ENCODE measurements at regions not wholly inside any gene's neighbourhood (a gene's known extent, or its start where the extent isn't known, plus 50 kb on each side); places are given as distances from the start of the nearest gene placed in this dataset.
A peak's percentile ranks its signal among the peaks of the same experiment; 100 is the strongest.

DNA sequence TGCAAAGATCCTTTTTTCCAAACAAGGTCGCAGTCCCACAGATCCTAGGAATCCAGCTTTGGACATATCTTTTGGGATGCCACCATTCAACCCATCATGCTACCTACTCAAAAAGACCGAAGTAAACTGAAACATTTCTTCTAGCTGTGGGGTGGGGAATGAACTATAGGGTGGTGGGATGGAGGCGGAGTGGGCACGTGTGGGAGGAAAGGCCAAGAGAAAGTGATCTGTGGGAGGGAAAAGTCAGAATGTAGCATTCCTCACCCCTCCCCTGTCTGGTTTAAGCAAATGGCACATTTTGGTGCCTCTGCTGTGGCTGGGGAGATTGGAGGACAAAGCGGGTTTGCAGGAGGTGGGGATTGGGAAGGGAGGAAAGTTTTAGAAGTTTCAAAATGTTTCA is 59.2 kb upstream of the IL17B start:
- Histone ChIP-seq H3K9me3 (peaks cover 0 to 6% (median 0%) of the 10 kb centered on the region in 4 donors), H3K27me3 (no peaks in the 10 kb centered on the region), H3K27ac (peak overlapping the region in 3 of 4 donors; percentile 20 to 98 (median 97)), H3K4me1 (peaks cover 2 to 52% (median 47%) of the 10 kb centered on the region in 4 donors), H3K4me3 (no peak overlapping the region), H3K36me3 (no peaks in the 10 kb centered on the region)
- no peak for DNase-seq
- WGBS, 2 donors: 90 to 93% methylated on average over 5 of the region's 5 CpGs
- intact Hi-C loops (cut with DNase I): no loop called here
- TF ChIP-seq POLR2A (IDR thresholded peaks at IDR 0.05) (no peak), CTCF (IDR thresholded peaks at IDR 0.05) (no peak), POLR2AphosphoS5 (IDR thresholded peaks at IDR 0.05) (no peak)

DNA sequence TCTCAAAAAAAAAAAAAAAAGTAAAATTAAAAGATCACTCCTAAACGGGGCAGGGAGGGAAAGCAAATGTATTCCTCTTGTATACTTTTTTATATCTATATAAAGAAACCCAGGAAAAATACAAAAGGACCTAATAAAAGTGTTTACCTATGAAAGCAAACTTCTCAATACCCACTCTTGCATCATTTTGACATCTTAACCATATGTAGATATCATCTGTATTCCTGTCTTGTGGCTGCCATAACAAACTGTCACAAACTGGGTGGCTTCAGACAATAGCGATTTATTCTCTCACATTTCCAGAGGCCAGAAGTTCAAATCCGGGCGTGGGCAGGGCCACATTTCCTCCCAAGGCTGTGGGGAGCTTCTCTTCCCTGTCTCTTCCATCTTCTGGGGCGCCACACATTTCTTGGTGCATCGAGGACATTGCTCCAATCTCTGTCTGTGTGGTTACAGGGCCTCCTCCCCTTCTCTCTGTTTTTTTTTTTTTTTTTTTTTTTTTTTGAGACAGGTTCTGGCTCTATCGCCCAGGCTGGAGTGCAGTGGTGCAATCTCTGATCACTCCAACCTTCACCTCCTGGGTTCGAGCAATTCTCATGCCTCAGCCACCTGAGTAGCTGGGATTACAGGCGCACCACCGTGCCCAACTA is 58.4 kb upstream of the IL17B start:
- peak overlapping the region in 3 of 4 donors; percentile 74 to 98 (median 97) for H3K27ac ChIP-seq
- H3K4me1 ChIP-seq: peaks cover 3 to 47% (median 39%) of the 10 kb centered on the region in 4 donors
- WGBS, 2 donors: 62 to 70% methylated on average over 10 of the region's 10 CpGs
- peak in 1 of 4 donors; percentile 3 for TF ChIP-seq POLR2AphosphoS5 (IDR thresholded peaks at IDR 0.05)
- no peak for TF ChIP-seq CTCF (IDR thresholded peaks at IDR 0.05)
- TF ChIP-seq EP300 (IDR thresholded peaks at IDR 0.05): no peak
- no peaks in the 10 kb centered on the region for H3K36me3 ChIP-seq
- no peaks in the 10 kb centered on the region for H3K27me3 ChIP-seq
- peaks cover 0 to 6% (median 0%) of the 10 kb centered on the region in 4 donors for H3K9me3 ChIP-seq
- no peak for DNase-seq
- intact Hi-C loops (cut with DNase I): no loop called here
- H3K4me3 ChIP-seq: no peak overlapping the region

DNA sequence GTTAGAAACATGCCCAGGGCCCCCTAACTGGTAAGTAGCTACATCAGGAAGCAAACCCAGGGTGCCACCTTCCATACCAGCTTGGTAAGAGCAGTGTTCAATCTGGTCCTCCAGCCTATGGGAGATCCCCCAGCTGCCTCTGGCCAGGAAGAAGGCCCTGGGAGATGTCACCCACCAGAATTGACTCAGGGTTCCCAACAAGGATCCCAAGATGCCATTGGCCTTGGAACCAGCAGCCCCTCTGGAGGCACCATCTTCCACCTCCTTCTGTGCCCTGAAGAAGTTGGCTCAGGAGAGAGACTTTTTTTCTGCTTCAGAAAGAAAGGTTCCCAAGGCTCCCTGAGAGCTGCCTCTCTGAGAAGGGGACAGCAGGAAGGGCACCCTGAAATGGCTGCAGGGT is 56.6 kb upstream of the IL17B start:
- peak overlapping the region; percentile 74 to 98 (median 96) for H3K27ac ChIP-seq
- peak in 2 of 4 donors; percentile 67 to 72 for TF ChIP-seq POLR2AphosphoS5 (IDR thresholded peaks at IDR 0.05)
- TF ChIP-seq EP300 (IDR thresholded peaks at IDR 0.05): no peak

DNA sequence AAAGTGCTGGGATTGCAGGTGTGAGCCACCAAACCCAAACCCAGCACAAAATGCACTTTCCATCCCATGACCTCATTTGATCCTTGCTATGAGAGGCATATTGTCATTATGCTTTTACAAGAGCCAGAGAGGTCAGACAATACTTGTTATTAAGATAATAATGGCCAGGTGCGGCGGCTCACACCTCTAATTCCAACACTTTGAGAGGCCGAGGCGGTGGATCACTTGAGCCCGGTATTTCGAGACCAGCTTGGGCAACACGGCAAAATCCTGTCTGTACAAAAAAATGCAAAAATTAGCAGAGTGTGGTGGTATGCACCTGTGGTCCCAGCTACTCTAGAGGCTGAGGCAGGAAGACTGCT is 55.9 kb upstream of the IL17B start:
- Histone ChIP-seq H3K4me3 (no peak overlapping the region), H3K9me3 (peaks cover 0 to 6% (median 0%) of the 10 kb centered on the region in 4 donors), H3K4me1 (peaks cover 3 to 40% (median 34%) of the 10 kb centered on the region in 4 donors), H3K27ac (peak overlapping the region; percentile 74 to 98 (median 96)), H3K27me3 (no peaks in the 10 kb centered on the region), H3K36me3 (peaks cover 0 to 11% (median 1%) of the 10 kb centered on the region in 4 donors)
- DNase-seq: peak; percentile 72
- intact Hi-C loops (cut with DNase I): no loop called here
- 87 to 94% methylated on average over 7 of the region's 7 CpGs for WGBS, 2 donors
- no peak for TF ChIP-seq POLR2A (IDR thresholded peaks at IDR 0.05)
- peak in 3 of 4 donors; percentile 36 to 81 (median 74) for TF ChIP-seq POLR2AphosphoS5 (IDR thresholded peaks at IDR 0.05)

More for the DNA sequence above, 56.6 kb upstream of the IL17B start:
- H3K27me3 ChIP-seq: no peaks in the 10 kb centered on the region
- intact Hi-C loops (cut with DNase I): no loop called here
- H3K9me3 ChIP-seq: peaks cover 0 to 6% (median 0%) of the 10 kb centered on the region in 4 donors
- no peak overlapping the region for H3K4me3 ChIP-seq
- DNase-seq: peak; percentile 69
- peaks cover 3 to 41% (median 34%) of the 10 kb centered on the region in 4 donors for H3K4me1 ChIP-seq
- H3K36me3 ChIP-seq: peaks cover 0 to 4% (median 0%) of the 10 kb centered on the region in 4 donors

GRCh38 chr5:149434162-149435014 is 55.3 kb upstream of the IL17B start:
- peaks cover 3 to 40% (median 35%) of the 10 kb centered on the region in 4 donors for H3K4me1 ChIP-seq
- H3K36me3 ChIP-seq: peaks cover 4 to 17% (median 7%) of the 10 kb centered on the region in 4 donors
- no peak for TF ChIP-seq EP300 (IDR thresholded peaks at IDR 0.05)
- TF ChIP-seq POLR2AphosphoS5 (IDR thresholded peaks at IDR 0.05): peak in 3 of 4 donors; percentile 22 to 95 (median 86)
- peak; percentile 4 to 26 for TF ChIP-seq POLR2A (IDR thresholded peaks at IDR 0.05)
- TF ChIP-seq CTCF (IDR thresholded peaks at IDR 0.05): peak; percentile 72 to 76 (median 74)
- DNase-seq: peak; percentile 90
- H3K4me3 ChIP-seq: no peak overlapping the region
- no peaks in the 10 kb centered on the region for H3K27me3 ChIP-seq
- H3K27ac ChIP-seq: peak overlapping the region; percentile 74 to 98 (median 96)
- intact Hi-C loops (cut with DNase I): no loop called here
- H3K9me3 ChIP-seq: peaks cover 0 to 6% (median 0%) of the 10 kb centered on the region in 4 donors
- 48 to 55% methylated on average over 7 of the region's 7 CpGs for WGBS, 2 donors

All from sigmoid colon (tissue), 6 donors.